IPS-NIHi7 (cell line): ENCODE measurements at regions not wholly inside any gene's neighbourhood (a gene's known extent, or its start where the extent isn't known, plus 50 kb on each side); places are given as distances from the start of the nearest gene placed in this dataset.
"Not testable (repeated sequence)": the region's sequence is repeated elsewhere in the genome, so short reads cannot be mapped to it uniquely, and the experiment has no call there.

Experiments
- DNase-seq: peaks from one replicate; pipeline ENCODE4 v3.0.0; 2012; ENCODE audit warnings: mixed read lengths; ENCODE audit errors: extremely low spot score

- DNase-seq = not testable (repeated sequence)
Measured at GRCh38 chr2:114132050-114132449, 242.2 kb downstream of the ACTR3 start.

- no peak for DNase-seq
Measured at GRCh38 chr2:114134146-114134545, 244.3 kb downstream of the ACTR3 start.

GRCh38 chr2:114139542-114139941, 249.7 kb downstream of the ACTR3 start:
- DNase-seq = no peak

GRCh38 chr2:114156366-114157056, 266.6 kb downstream of the ACTR3 start:
- DNase-seq = no peak

GRCh38 chr2:114157057-114157385, 267.1 kb downstream of the ACTR3 start:
- no peak for DNase-seq

GRCh38 chr2:114160263-114160981, 270.5 kb downstream of the ACTR3 start:
- DNase-seq = no peak

GRCh38 chr2:114161371-114161770, 271.5 kb downstream of the ACTR3 start:
- DNase-seq = no peak

- no peak for DNase-seq
Measured at GRCh38 chr2:114167799-114168198, 274.6 kb upstream of the DPP10 start.

- no peak for DNase-seq
Measured at GRCh38 chr2:114170070-114170469, 272.4 kb upstream of the DPP10 start.

- no peak for DNase-seq
Measured at GRCh38 chr2:114175507-114175906, 266.9 kb upstream of the DPP10 start.

GRCh38 chr2:114185501-114185900, 256.9 kb upstream of the DPP10 start:
- DNase-seq = no peak

GRCh38 chr2:114192362-114192761, 250.1 kb upstream of the DPP10 start:
- peak; percentile 22 for DNase-seq

GRCh38 chr2:114201781-114202180, 240.7 kb upstream of the DPP10 start:
- DNase-seq = peak; percentile 29

GRCh38 chr2:114203679-114204078, 238.8 kb upstream of the DPP10 start:
- DNase-seq = no peak

GRCh38 chr2:114213808-114214207, 228.6 kb upstream of the DPP10 start:
- no peak for DNase-seq

GRCh38 chr2:114218383-114218782, 224.1 kb upstream of the DPP10 start:
- DNase-seq = peak; percentile 12

- DNase-seq = no peak
Measured at GRCh38 chr2:114219456-114219855, 223.0 kb upstream of the DPP10 start.

GRCh38 chr2:114222344-114222743, 220.1 kb upstream of the DPP10 start:
- no peak for DNase-seq

GRCh38 chr2:114231921-114232320, 210.5 kb upstream of the DPP10 start:
- DNase-seq = no peak

- DNase-seq = no peak
Measured at GRCh38 chr2:114237331-114237730, 205.1 kb upstream of the DPP10 start.

GRCh38 chr2:114238910-114239559, 203.4 kb upstream of the DPP10 start:
- DNase-seq = no peak

- DNase-seq = no peak
Measured at GRCh38 chr2:114248648-114249047, 193.8 kb upstream of the DPP10 start.

GRCh38 chr2:114252713-114253112, 189.7 kb upstream of the DPP10 start:
- no peak for DNase-seq
